HEK293 (cell line): ENCODE measurements at regions not wholly inside any gene's neighbourhood (a gene's known extent, or its start where the extent isn't known, plus 50 kb on each side); places are given as distances from the start of the nearest gene placed in this dataset.

Experiments
- CTCF ChIA-PET: fragments of 350-600 bp; formaldehyde crosslinking; extraction: SDS; loops from one replicate; lab custom pipeline; 2021; ENCODE audit warnings: antibody characterized with exemption; lab: Yijun Ruan, JAX
- POLR2A ChIA-PET: fragments of 300-600 bp; formaldehyde crosslinking; extraction: SDS; loops from one replicate; lab custom pipeline; 2020; ENCODE audit warnings: antibody characterized with exemption, inconsistent platforms; lab: Yijun Ruan, JAX
- H3K27ac ChIP-seq: fragments of 200-500 bp; sonication (Bioruptor generic); 2 replicates; pipeline ENCODE4 v1.5.1; 2014; ENCODE audit warnings: low read depth, low read length, control low read depth, inconsistent platforms; ENCODE audit errors: extremely low read depth
- H3K36me3 ChIP-seq, 2 experiments: fragments of 200-500 bp in 1 of 2; sonication (Bioruptor generic) in 1 of 2; 1 replicate in 1 of 2; 2 replicates in 1 of 2; pipeline ENCODE4 v1.5.1; 2014 to 2017; ENCODE audit warnings: inconsistent platforms in 2 of 2, low read length in 2 of 2; ENCODE audit not compliant: control insufficient read depth in 2 of 2, insufficient read depth in 1 of 2
- H3K4me1 ChIP-seq: fragments of 200-500 bp; sonication (Bioruptor generic); 2 replicates; pipeline ENCODE4 v1.5.1; 2014; ENCODE audit warnings: mild to moderate bottlenecking, low read length, inconsistent platforms; ENCODE audit not compliant: control insufficient read depth, insufficient read depth
- H3K4me3 ChIP-seq: 2 replicates; pipeline ENCODE4 v1.5.1; 2011; ENCODE audit warnings: low read depth, mild to moderate bottlenecking, control low read depth, low read length, moderate library complexity
- H3K9me3 ChIP-seq: fragments of 200-500 bp; sonication (Bioruptor generic); 2 replicates; pipeline ENCODE4 v1.5.1; 2014; ENCODE audit warnings: low read depth, low read length, inconsistent platforms; ENCODE audit not compliant: control insufficient read depth, insufficient read depth
- GLI2 ChIP-seq: fragments of 450-650 bp; formaldehyde crosslinking; IDR thresholded peaks from 2 replicates; pipeline ENCODE4; 2017; ENCODE audit warnings: missing biosample characterization, missing genetic modification characterization, low read depth, borderline replicate concordance
- KLF10 ChIP-seq: fragments of 450-650 bp; IDR thresholded peaks from 2 replicates; pipeline ENCODE4 v1.5.1; 2018; ENCODE audit warnings: missing biosample characterization, mild to moderate bottlenecking, missing genetic modification characterization
- KLF8 ChIP-seq: fragments of 450-650 bp; formaldehyde crosslinking; IDR thresholded peaks from 2 replicates; pipeline ENCODE4 v1.5.1; 2016; ENCODE audit warnings: missing biosample characterization, missing genetic modification characterization
- MYNN ChIP-seq: fragments of 450-650 bp; formaldehyde crosslinking; IDR thresholded peaks from 2 replicates; pipeline ENCODE4 v1.5.1; 2016; ENCODE audit warnings: missing biosample characterization, missing genetic modification characterization, borderline replicate concordance
- SALL2 ChIP-seq: fragments of 450-650 bp; formaldehyde crosslinking; IDR thresholded peaks from 2 replicates; pipeline ENCODE4 v1.5.0; 2017; ENCODE audit warnings: missing biosample characterization, mild to moderate bottlenecking, missing genetic modification characterization, borderline replicate concordance
- ZBTB49 ChIP-seq: fragments of 450-650 bp; formaldehyde crosslinking; IDR thresholded peaks from 2 replicates; pipeline ENCODE4 v1.5.1; 2016; ENCODE audit warnings: missing biosample characterization, missing genetic modification characterization, low read depth
- ZNF211 ChIP-seq: fragments of 450-650 bp; formaldehyde crosslinking; IDR thresholded peaks from 2 replicates; pipeline ENCODE4 v1.5.1; 2016; ENCODE audit warnings: low read depth, missing biosample characterization, missing genetic modification characterization
- ZNF24 ChIP-seq: fragments of 450-650 bp; formaldehyde crosslinking; IDR thresholded peaks from 2 replicates; pipeline ENCODE4 v1.5.1; 2016; ENCODE audit warnings: missing biosample characterization, missing genetic modification characterization
- ZNF280D ChIP-seq: fragments of 450-650 bp; formaldehyde crosslinking; IDR thresholded peaks from 2 replicates; pipeline ENCODE4 v1.5.1; 2016; ENCODE audit warnings: missing biosample characterization, missing genetic modification characterization
- ZNF292 ChIP-seq: fragments of 450-650 bp; formaldehyde crosslinking; IDR thresholded peaks from 2 replicates; pipeline ENCODE4 v1.5.1; 2016; ENCODE audit warnings: low read depth, missing biosample characterization, missing genetic modification characterization, borderline replicate concordance
- ZNF311 ChIP-seq: fragments of 450-650 bp; formaldehyde crosslinking; IDR thresholded peaks from 2 replicates; pipeline ENCODE4 v1.5.1; 2017; ENCODE audit warnings: missing biosample characterization, missing genetic modification characterization, borderline replicate concordance
- ZNF335 ChIP-seq: fragments of 450-650 bp; formaldehyde crosslinking; conservative IDR thresholded peaks from 2 replicates; pipeline ENCODE4 v1.5.1; 2016; ENCODE audit warnings: missing biosample characterization, missing genetic modification characterization
- ZNF473 ChIP-seq: fragments of 450-650 bp; formaldehyde crosslinking; IDR thresholded peaks from 2 replicates; pipeline ENCODE4 v1.5.1; 2017; ENCODE audit warnings: missing biosample characterization, missing genetic modification characterization
- ZNF48 ChIP-seq: fragments of 450-650 bp; formaldehyde crosslinking; IDR thresholded peaks from 2 replicates; pipeline ENCODE4 v1.5.1; 2016; ENCODE audit warnings: missing biosample characterization, missing genetic modification characterization
- ZNF549 ChIP-seq: fragments of 450-650 bp; IDR thresholded peaks from 2 replicates; pipeline ENCODE4 v1.5.1; 2018; ENCODE audit warnings: missing biosample characterization, missing genetic modification characterization, mild to moderate bottlenecking, inconsistent platforms, moderate library complexity
- ZNF707 ChIP-seq: fragments of 450-650 bp; formaldehyde crosslinking; IDR thresholded peaks from 2 replicates; pipeline ENCODE4 v1.5.1; 2016; ENCODE audit warnings: missing biosample characterization, missing genetic modification characterization
- ZNF768 ChIP-seq: fragments of 450-650 bp; formaldehyde crosslinking; IDR thresholded peaks from 2 replicates; pipeline ENCODE4 v1.5.1; 2018; ENCODE audit warnings: missing biosample characterization, mild to moderate bottlenecking, missing genetic modification characterization
- ZNF777 ChIP-seq: fragments of 450-650 bp; formaldehyde crosslinking; IDR thresholded peaks from 2 replicates; pipeline ENCODE4 v1.5.1; 2017; ENCODE audit warnings: missing biosample characterization, missing genetic modification characterization, borderline replicate concordance
- ZSCAN16 ChIP-seq: fragments of 450-650 bp; formaldehyde crosslinking; IDR thresholded peaks from 2 replicates; pipeline ENCODE4 v1.5.1; 2016; ENCODE audit warnings: missing biosample characterization, missing genetic modification characterization
- ZSCAN30 ChIP-seq: fragments of 450-650 bp; IDR thresholded peaks from 2 replicates; pipeline ENCODE4 v1.5.1; 2018; ENCODE audit warnings: missing biosample characterization, mild to moderate bottlenecking, missing genetic modification characterization, moderate library complexity
- ZSCAN5A ChIP-seq: fragments of 450-650 bp; formaldehyde crosslinking; IDR thresholded peaks from 2 replicates; pipeline ENCODE4 v1.5.1; 2016; ENCODE audit warnings: missing biosample characterization, missing genetic modification characterization
- TF ChIP-seq, protein P1 (sequence below): sonication (generic); formaldehyde crosslinking; IDR thresholded peaks from 2 replicates; pipeline ENCODE4 v1.8.1; 2022; ENCODE audit warnings: mild to moderate bottlenecking, moderate library complexity, missing genetic modification reagents

DNA sequence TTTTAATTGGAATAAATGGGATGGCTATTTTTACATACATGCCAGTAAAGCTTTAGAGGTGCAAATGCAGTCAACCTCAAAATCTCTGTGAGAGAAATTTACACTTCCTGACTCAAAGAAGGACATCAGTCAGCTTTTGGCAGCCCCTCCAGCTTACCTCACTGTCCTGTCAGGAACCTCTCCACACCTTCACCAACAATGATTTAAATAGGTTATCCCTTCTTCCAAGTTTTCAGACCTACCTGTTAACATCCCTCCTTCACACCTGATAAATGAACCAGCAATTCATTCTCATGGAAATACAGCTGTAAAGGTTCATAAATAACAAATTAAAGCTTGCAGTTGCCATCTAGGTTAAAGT is 286.1 kb downstream of the SHOX2 start:
- POLR2A ChIA-PET: no interaction called here
- Histone ChIP-seq H3K4me1 (no peaks in the 10 kb centered on the region), H3K36me3 (no peaks in the 10 kb centered on the region), H3K9me3 (no peaks in the 10 kb centered on the region), H3K27ac (no peak overlapping the region), H3K4me3 (no peak overlapping the region)
- TF ChIP-seq ZNF549 (tag by site-specific recombination): no peak
- TF ChIP-seq ZNF292 (tag by site-specific recombination): no peak
- no peak for TF ChIP-seq MYNN
- TF ChIP-seq KLF10 (tag by site-specific recombination): no peak
- CTCF ChIA-PET: interaction anchor here (0.7 kb wide), 1 partner anchor 150 kb away, joined by 3 read pairs; no protein-coding TSS in a partner anchor

DNA sequence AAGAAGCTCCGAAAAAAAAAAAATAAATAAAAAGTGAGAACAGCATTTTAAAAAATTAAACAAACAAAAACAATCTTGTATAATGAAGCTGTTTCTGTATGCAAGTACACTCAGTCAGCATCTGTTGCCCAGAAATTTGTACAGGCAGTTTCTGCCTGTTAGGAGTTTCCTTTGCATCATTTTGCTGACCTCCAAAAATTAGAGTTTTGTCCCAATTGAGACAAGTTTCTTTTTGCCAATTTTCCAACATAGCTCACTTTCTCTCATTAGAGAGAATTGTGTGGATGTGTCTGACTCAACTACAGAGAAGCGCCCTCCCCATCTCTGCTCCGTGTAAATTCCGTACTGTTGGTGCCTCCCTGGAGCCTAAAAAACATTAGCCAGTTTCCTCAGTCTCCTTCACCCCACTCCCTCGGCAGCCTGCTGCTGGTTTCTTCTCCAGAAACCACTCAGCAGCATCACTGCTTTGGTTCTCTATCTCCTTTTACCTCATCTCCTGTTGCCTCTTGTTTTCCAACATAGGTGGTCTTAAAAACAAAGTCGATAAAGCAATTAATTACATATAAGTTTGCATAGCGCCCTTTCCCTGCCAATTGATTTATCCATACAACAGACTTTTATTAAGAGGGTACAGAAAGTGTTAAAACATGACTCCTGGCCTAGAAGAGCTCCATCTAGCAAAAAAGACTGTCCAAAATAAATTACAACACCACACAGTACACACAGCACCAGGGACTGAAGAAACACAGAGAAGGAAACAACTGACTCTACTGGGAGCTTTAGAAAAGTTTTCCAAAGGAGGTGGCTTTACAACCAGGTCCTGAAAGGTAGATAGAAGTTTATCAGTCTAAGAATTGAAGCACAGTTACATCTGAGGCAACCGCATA is 286.7 kb downstream of the SHOX2 start:
- TF ChIP-seq ZBTB49: no peak
- CTCF ChIA-PET: interaction anchor here (1.0 kb wide), 1 partner anchor 287 kb away, joined by 4 read pairs; no protein-coding TSS in a partner anchor
- Histone ChIP-seq H3K36me3 (no peaks in the 10 kb centered on the region), H3K9me3 (no peaks in the 10 kb centered on the region), H3K27ac (no peak overlapping the region), H3K4me3 (no peak overlapping the region), H3K4me1 (no peaks in the 10 kb centered on the region)
- POLR2A ChIA-PET: no interaction called here

- H3K4me3 ChIP-seq: no peak overlapping the region
- no peaks in the 10 kb centered on the region for H3K9me3 ChIP-seq
- POLR2A ChIA-PET: no interaction called here
- no peak overlapping the region for H3K27ac ChIP-seq
- CTCF ChIA-PET: no interaction called here
- TF ChIP-seq ZNF24: no peak
- TF ChIP-seq ZNF707 (tag by site-specific recombination): no peak
- no peak for TF ChIP-seq ZNF335 (tag by site-specific recombination)
- TF ChIP-seq ZNF211 (tag by site-specific recombination): no peak
- no peak for TF ChIP-seq ZNF280D
- no peak for TF ChIP-seq ZNF473 (tag by site-specific recombination)
- TF ChIP-seq ZNF768 (tag by site-specific recombination): no peak
- no peak for TF ChIP-seq ZNF777 (tag by site-specific recombination)
- TF ChIP-seq GLI2 (tag by site-specific recombination): no peak
- no peak for TF ChIP-seq ZSCAN16 (tag by site-specific recombination)
- TF ChIP-seq KLF8 (tag by site-specific recombination): no peak
- no peak for TF ChIP-seq ZSCAN30 (tag by site-specific recombination)
- TF ChIP-seq, protein P1, sequence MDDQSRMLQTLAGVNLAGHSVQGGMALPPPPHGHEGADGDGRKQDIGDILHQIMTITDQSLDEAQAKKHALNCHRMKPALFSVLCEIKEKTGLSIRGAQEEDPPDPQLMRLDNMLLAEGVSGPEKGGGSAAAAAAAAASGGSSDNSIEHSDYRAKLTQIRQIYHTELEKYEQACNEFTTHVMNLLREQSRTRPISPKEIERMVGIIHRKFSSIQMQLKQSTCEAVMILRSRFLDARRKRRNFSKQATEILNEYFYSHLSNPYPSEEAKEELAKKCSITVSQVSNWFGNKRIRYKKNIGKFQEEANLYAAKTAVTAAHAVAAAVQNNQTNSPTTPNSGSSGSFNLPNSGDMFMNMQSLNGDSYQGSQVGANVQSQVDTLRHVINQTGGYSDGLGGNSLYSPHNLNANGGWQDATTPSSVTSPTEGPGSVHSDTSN (CRISPR knock-in tag): no peak
- no peak for TF ChIP-seq ZNF311 (tag by site-specific recombination)
- no peak for TF ChIP-seq ZSCAN5A
- no peak for TF ChIP-seq SALL2 (tag by site-specific recombination)
- TF ChIP-seq ZNF48 (tag by site-specific recombination): no peak
- H3K4me1 ChIP-seq: no peaks in the 10 kb centered on the region
- no peaks in the 10 kb centered on the region for H3K36me3 ChIP-seq
Measured at GRCh38 chr3:157816896-157817295, 289.3 kb downstream of the SHOX2 start.
